ENCODE measurements at regions not wholly inside any gene's neighbourhood (a gene's known extent, or its start where the extent isn't known, plus 50 kb on each side); places are given as distances from the start of the nearest gene placed in this dataset.

- TF ChIP-seq CTCF (IDR thresholded peaks at IDR 0.05) (no peak), POLR2AphosphoS5 (IDR thresholded peaks at IDR 0.05; ENCODE audit: low read depth, low read length) (no peak)
Measured at GRCh38 chr20:21017528-21018085, 88.6 kb downstream of the LINC00237 start.
